H1 (cell line): ENCODE measurements at regions not wholly inside any gene's neighbourhood (a gene's known extent, or its start where the extent isn't known, plus 50 kb on each side); places are given as distances from the start of the nearest gene placed in this dataset.

Experiments used
- CTCF ChIA-PET: fragments of 300-600 bp; sonication (Branson Sonifier 250); formaldehyde crosslinking; loops from one replicate; lab custom pipeline; 2021; ENCODE audit not compliant: partially characterized antibody; lab: Charles Lee
- POLR2A ChIA-PET: fragments of 300-600 bp; sonication (Branson Sonifier 250); formaldehyde crosslinking; loops from one replicate; lab custom pipeline; 2021; ENCODE audit warnings: inconsistent platforms; ENCODE audit not compliant: partially characterized antibody; lab: Charles Lee
- DNase-seq, 2 experiments: peaks; one replicate each; pipeline versions ENCODE4 v3.0.0 to v3.0.0-alpha.2; 2010 to 2022; ENCODE audit warnings: low spot score in 2 of 2, low read depth in 1 of 2, mixed read lengths in 1 of 2
- FAIRE-seq: peaks from 2 replicates; lab custom pipeline; 2011; peaks lifted over from hg19 to GRCh38; lab: Jason Lieb, UNC
- H2AFZ ChIP-seq: 2 replicates; pipeline ENCODE4 v1.8.1; 2012; ENCODE audit warnings: low read length, inconsistent platforms
- H2AK5ac ChIP-seq: 2 replicates; pipeline ENCODE4 v1.6.1; 2013; ENCODE audit warnings: low read depth, low read length
- H2BK120ac ChIP-seq: replicated peaks from 2 replicates; pipeline ENCODE3; 2013; ENCODE audit warnings: low read depth, low read length, inconsistent platforms
- H2BK12ac ChIP-seq: 2 replicates; pipeline ENCODE4 v1.6.1; 2013; ENCODE audit warnings: low read depth, low read length
- H2BK15ac ChIP-seq: 2 replicates; pipeline ENCODE4 v1.6.1; 2013; ENCODE audit warnings: low read length
- H2BK20ac ChIP-seq: 2 replicates; pipeline ENCODE4 v1.6.1; 2013; ENCODE audit warnings: low read length
- H2BK5ac ChIP-seq: 2 replicates; pipeline ENCODE4 v1.6.1; 2013; ENCODE audit warnings: low read depth, low read length
- H3K14ac ChIP-seq: 2 replicates; pipeline ENCODE4 v1.6.1; 2013; ENCODE audit warnings: inconsistent platforms; ENCODE audit not compliant: insufficient read length
- H3K18ac ChIP-seq: 2 replicates; pipeline ENCODE4 v1.6.1; 2013; ENCODE audit warnings: low read length; ENCODE audit errors: extremely low read depth
- H3K23ac ChIP-seq: 2 replicates; pipeline ENCODE4 v1.6.1; 2013; ENCODE audit warnings: inconsistent platforms; ENCODE audit not compliant: insufficient read length
- H3K23me2 ChIP-seq: 2 replicates; pipeline ENCODE4 v1.6.1; 2013; ENCODE audit warnings: low read depth, low read length
- H3K27ac ChIP-seq: 2 replicates; pipeline ENCODE4 v1.6.1; 2011; ENCODE audit warnings: low read depth, low read length, inconsistent platforms
- H3K27me3 ChIP-seq, 4 experiments: replicated peaks in 1 of 4; 1 replicate in 1 of 4; 2 replicates in 3 of 4; pipeline versions ENCODE4 v1.6.1 to v1.8.1; 2011 to 2013; ENCODE audit warnings: low read length in 3 of 4, mild to moderate bottlenecking in 3 of 4, inconsistent platforms in 2 of 4, mixed read lengths in 2 of 4, moderate library complexity in 1 of 4; ENCODE audit not compliant: control insufficient read depth in 3 of 4, insufficient read depth in 3 of 4; ENCODE audit errors: extremely low read depth in 1 of 4
- H3K36me3 ChIP-seq, 4 experiments: 2 replicates each; pipeline versions ENCODE4 v1.6.1 to v1.8.1; 2011 to 2013; ENCODE audit warnings: mild to moderate bottlenecking in 4 of 4, low read length in 3 of 4, moderate library complexity in 2 of 4, control low read depth in 1 of 4, inconsistent platforms in 1 of 4; ENCODE audit not compliant: insufficient read depth in 4 of 4, control insufficient read depth in 2 of 4
- H3K4ac ChIP-seq: replicated peaks from 2 replicates; pipeline ENCODE3; 2013; ENCODE audit warnings: low read length, low read depth, mixed read lengths, inconsistent platforms; ENCODE audit not compliant: insufficient read length
- H3K4me1 ChIP-seq, 4 experiments: replicated peaks in 1 of 4; 1 replicate in 1 of 4; 2 replicates in 3 of 4; pipeline versions ENCODE4 v1.6.1 to v1.8.1; 2011 to 2013; ENCODE audit warnings: low read length in 3 of 4, inconsistent platforms in 2 of 4, mixed read lengths in 1 of 4; ENCODE audit not compliant: insufficient read depth in 4 of 4, control insufficient read depth in 3 of 4
- H3K4me2 ChIP-seq, 2 experiments: 2 replicates each; pipeline versions ENCODE4 v1.6.1 to v1.8.1; 2011 to 2013; ENCODE audit warnings: low read depth in 2 of 2, low read length in 2 of 2, control low read depth in 1 of 2, inconsistent platforms in 1 of 2, mild to moderate bottlenecking in 1 of 2; ENCODE audit not compliant: insufficient read depth in 1 of 2
- H3K4me3 ChIP-seq, 4 experiments: fragments of 200-600, 300-600 bp in 1 of 4; sonication (generic), shearing (Covaris generic), sonication (Bioruptor Twin) in 1 of 4; 2 replicates each; pipeline versions ENCODE4 v1.5.1 to v1.8.1; 2011 to 2016; ENCODE audit warnings: low read length in 4 of 4, low read depth in 3 of 4, control low read depth in 2 of 4, inconsistent platforms in 2 of 4, mild to moderate bottlenecking in 2 of 4, mixed read lengths in 1 of 4, moderate library complexity in 1 of 4; ENCODE audit not compliant: insufficient read depth in 2 of 4; ENCODE audit errors: extremely low read depth in 1 of 4
- H3K56ac ChIP-seq: replicated peaks from 2 replicates; pipeline ENCODE3; 2013; ENCODE audit warnings: low read depth, mild to moderate bottlenecking, mixed read lengths, low read length, inconsistent platforms; ENCODE audit not compliant: insufficient read length
- H3K79me1 ChIP-seq: 2 replicates; pipeline ENCODE4 v1.6.1; 2013; ENCODE audit warnings: low read depth, low read length, control low read depth
- H3K79me2 ChIP-seq, 2 experiments: 2 replicates each; pipeline versions ENCODE4 v1.6.1 to v1.8.1; 2012 to 2013; ENCODE audit warnings: low read length in 2 of 2, mild to moderate bottlenecking in 2 of 2, inconsistent platforms in 1 of 2; ENCODE audit not compliant: insufficient read depth in 2 of 2, control insufficient read depth in 1 of 2
- H3K9ac ChIP-seq, 4 experiments: replicated peaks in 1 of 4; 1 replicate in 1 of 4; 2 replicates in 3 of 4; pipeline versions ENCODE4 v1.6.1 to v1.8.1; 2011 to 2013; ENCODE audit warnings: low read depth in 3 of 4, low read length in 3 of 4, control low read depth in 2 of 4, mild to moderate bottlenecking in 2 of 4, moderate library complexity in 2 of 4, inconsistent platforms in 1 of 4; ENCODE audit errors: extremely low read depth in 1 of 4
- H3K9me3 ChIP-seq, 2 experiments: 2 replicates each; pipeline versions ENCODE4 v1.6.1 to v1.8.1; 2012 to 2013; ENCODE audit warnings: mild to moderate bottlenecking in 2 of 2, moderate library complexity in 2 of 2, control low read depth in 1 of 2, inconsistent platforms in 1 of 2, low read depth in 1 of 2, low read length in 1 of 2, mixed read lengths in 1 of 2; ENCODE audit not compliant: insufficient read depth in 2 of 2
- H4K20me1 ChIP-seq, 2 experiments: replicated peaks in 1 of 2; 2 replicates each; pipeline versions ENCODE3 to v1.8.1; 2011 to 2013; ENCODE audit warnings: inconsistent platforms in 2 of 2, low read length in 2 of 2, mild to moderate bottlenecking in 1 of 2; ENCODE audit not compliant: insufficient read depth in 2 of 2, control insufficient read depth in 1 of 2
- H4K5ac ChIP-seq: 2 replicates; pipeline ENCODE4 v1.6.1; 2013; ENCODE audit warnings: low read length, low read depth, mixed read lengths, inconsistent platforms; ENCODE audit not compliant: insufficient read length
- H4K8ac ChIP-seq: 2 replicates; pipeline ENCODE4 v1.8.0; 2013; ENCODE audit warnings: mild to moderate bottlenecking, moderate library complexity, low read length, inconsistent platforms; ENCODE audit not compliant: insufficient read depth; ENCODE audit errors: extremely low read depth
- H4K91ac ChIP-seq: replicated peaks from 2 replicates; pipeline ENCODE3; 2013; ENCODE audit warnings: low read length, mixed read lengths, inconsistent platforms; ENCODE audit not compliant: insufficient read length
- BRCA1 ChIP-seq: IDR thresholded peaks from 2 replicates; pipeline ENCODE4 v1.6.1; 2012; ENCODE audit warnings: low read depth, low read length, improper control_type of control experiment
- CBX5 ChIP-seq: fragments of 300-800, 300-1000 bp; sonication (generic); IDR thresholded peaks from 2 replicates; pipeline ENCODE4 v1.7.1; 2016; ENCODE audit warnings: antibody characterized with exemption, low read length, low read depth
- CBX8 ChIP-seq: fragments of 300-800, 300-1000 bp; sonication (generic); IDR thresholded peaks from 2 replicates; pipeline ENCODE4 v1.7.1; 2016; ENCODE audit warnings: low read depth, low read length, borderline replicate concordance
- CEBPB ChIP-seq: IDR thresholded peaks from 2 replicates; pipeline ENCODE4 v1.6.1; 2012; ENCODE audit warnings: low read depth, low read length
- CHD1 ChIP-seq: IDR thresholded peaks from 2 replicates; pipeline ENCODE4 v1.6.1; 2012; ENCODE audit warnings: low read depth, low read length, improper control_type of control experiment
- CHD2 ChIP-seq: IDR thresholded peaks from 2 replicates; pipeline ENCODE4 v1.6.1; 2012; ENCODE audit warnings: low read length, improper control_type of control experiment
- CTBP2 ChIP-seq: IDR thresholded peaks from 2 replicates; pipeline ENCODE4 v1.7.0; 2011; ENCODE audit warnings: borderline replicate concordance, mild to moderate bottlenecking, moderate library complexity, mixed read lengths, low read length; ENCODE audit not compliant: insufficient read depth, insufficient read length
- EGR1 ChIP-seq: IDR thresholded peaks from 2 replicates; pipeline ENCODE4 v1.6.1; 2011; ENCODE audit warnings: low read depth, low read length, borderline replicate concordance
- EP300 ChIP-seq, 2 experiments: IDR thresholded peaks; 1 replicate in 1 of 2; 2 replicates in 1 of 2; pipeline ENCODE4 v1.6.1; 2011 to 2012; ENCODE audit warnings: low read depth in 2 of 2, low read length in 2 of 2, mild to moderate bottlenecking in 2 of 2, borderline replicate concordance in 1 of 2, inconsistent platforms in 1 of 2, moderate library complexity in 1 of 2
- EZH2 ChIP-seq: fragments of 200-600 bp; sonication (generic); IDR thresholded peaks from 2 replicates; pipeline ENCODE4 v1.7.1; 2012; ENCODE audit warnings: low read depth, mild to moderate bottlenecking, moderate library complexity, low read length, inconsistent platforms; ENCODE audit not compliant: severe bottlenecking
- JUN ChIP-seq: IDR thresholded peaks from 2 replicates; pipeline ENCODE4 v1.6.1; 2011; ENCODE audit warnings: low read depth, mild to moderate bottlenecking, improper control_type of control experiment, low read length
- MAFK ChIP-seq: IDR thresholded peaks from 2 replicates; pipeline ENCODE4 v1.6.1; 2012; ENCODE audit warnings: low read depth, mild to moderate bottlenecking, improper control_type of control experiment, low read length
- MAX ChIP-seq: IDR thresholded peaks from 2 replicates; pipeline ENCODE4 v1.6.1; 2012; ENCODE audit warnings: inconsistent platforms
- SIRT6 ChIP-seq: IDR thresholded peaks from one replicate; pipeline ENCODE4 v1.7.1; 2012; ENCODE audit warnings: low read length, inconsistent platforms
- SP4 ChIP-seq: IDR thresholded peaks from 2 replicates; pipeline ENCODE4 v1.6.1; 2012; ENCODE audit warnings: low read length, inconsistent platforms
- TAF1 ChIP-seq: IDR thresholded peaks from 2 replicates; pipeline ENCODE4 v1.6.1; 2011; ENCODE audit warnings: mild to moderate bottlenecking, low read depth, low read length
- TCF12 ChIP-seq: IDR thresholded peaks from 2 replicates; pipeline ENCODE4 v1.6.1; 2011; ENCODE audit warnings: low read depth, mild to moderate bottlenecking, low read length
- TEAD4 ChIP-seq: IDR thresholded peaks from 2 replicates; pipeline ENCODE4 v1.6.1; 2012; ENCODE audit warnings: low read depth, low read length, inconsistent platforms, mixed read lengths

GRCh38 chr11:28571371-28571770 lies 463.2 kb downstream of the METTL15 start:
- Histone ChIP-seq H4K5ac (no peak overlapping the region), H3K36me3 (no peaks in the 10 kb centered on the region), H2AFZ (no peak overlapping the region), H2BK5ac (no peak overlapping the region), H4K91ac (no peak overlapping the region), H2AK5ac (no peak overlapping the region), H3K79me2 (no peaks in the 10 kb centered on the region), H3K79me1 (no peaks in the 10 kb centered on the region), H3K9me3 (no peaks in the 10 kb centered on the region), H4K8ac (no peak overlapping the region), H3K4me2 (no peak overlapping the region), H3K9ac (no peak overlapping the region), H2BK15ac (no peak overlapping the region)
- no peak for DNase-seq
- CTCF ChIA-PET, result no interaction called here
- TF ChIP-seq CEBPB (no peak), TEAD4 (no peak), SIRT6 (no peak), TCF12 (no peak), CHD2 (no peak), TAF1 (no peak), EGR1 (no peak), MAX (no peak), JUN (no peak), CBX8 (no peak), BRCA1 (no peak), EP300 (IDR thresholded peaks at IDR 0.05; ENCODE audit: borderline replicate concordance in 1 of 2, low read depth in 2 of 2, low read length in 2 of 2) (no peak), CBX5 (no peak), SP4 (no peak), MAFK (no peak), CTBP2 (no peak), EZH2 (no peak), CHD1 (no peak)
- TF ChIP-seq, all 59 proteins: peak for 0
- no peak overlapping the region for H3K4me3 ChIP-seq
- no peak for FAIRE-seq
- H3K23ac ChIP-seq, result no peak overlapping the region
- H3K27ac ChIP-seq, result no peak overlapping the region
- POLR2A ChIA-PET, result no interaction called here
- H2BK12ac ChIP-seq, result no peak overlapping the region
- H3K27me3 ChIP-seq, result no peaks in the 10 kb centered on the region
- no peaks in the 10 kb centered on the region for H4K20me1 ChIP-seq
- H3K14ac ChIP-seq, result no peak overlapping the region
- no peak overlapping the region for H3K18ac ChIP-seq
- H2BK20ac ChIP-seq, result no peak overlapping the region
- H3K23me2 ChIP-seq, result no peaks in the 10 kb centered on the region; the same call in 1 of the 2 replicates
- H3K4me1 ChIP-seq, result no peaks in the 10 kb centered on the region
- H3K56ac ChIP-seq, result no peak overlapping the region
- no peak overlapping the region for H3K4ac ChIP-seq
- no peak overlapping the region for H2BK120ac ChIP-seq
